Fibroblast of peridontal ligament (primary cell): ENCODE measurements at regions not wholly inside any gene's neighbourhood (a gene's known extent, or its start where the extent isn't known, plus 50 kb on each side); places are given as distances from the start of the nearest gene placed in this dataset.
"Not testable (repeated sequence)": the region's sequence is repeated elsewhere in the genome, so short reads cannot be mapped to it uniquely, and the experiment has no call there.

ENCODE experiments used
- DNase-seq: peaks from one replicate; pipeline ENCODE4 v3.0.0-alpha.2; 2010; ENCODE audit errors: extremely low read depth

GRCh38 chr4:79266136-79266535 is 59.7 kb downstream of the NAA11 start:
- no peak for DNase-seq

- no peak for DNase-seq
These were observed 66.6 kb downstream of the NAA11 start for GRCh38 chr4:79259242-79259641.

- no peak for DNase-seq
These were observed 67.2 kb downstream of the NAA11 start for GRCh38 chr4:79258614-79259176.

- DNase-seq = no peak
These were observed 67.8 kb downstream of the NAA11 start for GRCh38 chr4:79257953-79258613.

- DNase-seq = no peak
These were observed 70.1 kb downstream of the NAA11 start for GRCh38 chr4:79255793-79256192.

GRCh38 chr4:79253924-79254323 is 71.9 kb downstream of the NAA11 start:
- no peak for DNase-seq

GRCh38 chr4:79253168-79253567 is 72.7 kb downstream of the NAA11 start:
- no peak for DNase-seq

- DNase-seq = no peak
These were observed 75.0 kb downstream of the NAA11 start for GRCh38 chr4:79250887-79251286.

GRCh38 chr4:79249881-79250503 is 75.9 kb downstream of the NAA11 start:
- DNase-seq = no peak

GRCh38 chr4:79248610-79249009 is 77.3 kb downstream of the NAA11 start:
- no peak for DNase-seq

- DNase-seq = no peak
These were observed 78.0 kb downstream of the NAA11 start for GRCh38 chr4:79247695-79248394.

GRCh38 chr4:79245200-79245940 is 80.5 kb downstream of the NAA11 start:
- not testable (repeated sequence) for DNase-seq

- peak; percentile 53 for DNase-seq
These were observed 84.0 kb downstream of the NAA11 start for GRCh38 chr4:79241846-79242245.

GRCh38 chr4:79237851-79238250 is 88.0 kb downstream of the NAA11 start:
- DNase-seq = no peak

- no peak for DNase-seq
These were observed 89.1 kb downstream of the NAA11 start for GRCh38 chr4:79236785-79237184.

GRCh38 chr4:79235095-79235494 is 90.8 kb downstream of the NAA11 start:
- DNase-seq = no peak

- DNase-seq = no peak
These were observed 92.0 kb downstream of the NAA11 start for GRCh38 chr4:79233820-79234219.

- DNase-seq = peak; percentile 1
These were observed 93.3 kb downstream of the NAA11 start for GRCh38 chr4:79232540-79232939.

GRCh38 chr4:79227860-79228259 is 98.0 kb downstream of the NAA11 start:
- no peak for DNase-seq

- no peak for DNase-seq
These were observed 100.5 kb downstream of the NAA11 start for GRCh38 chr4:79225360-79225759.

- no peak for DNase-seq
These were observed 101.1 kb downstream of the NAA11 start for GRCh38 chr4:79224777-79225104.
